Stomach (tissue), 8 donors: ENCODE measurements at regions not wholly inside any gene's neighbourhood (a gene's known extent, or its start where the extent isn't known, plus 50 kb on each side); places are given as distances from the start of the nearest gene placed in this dataset.

Source experiments
- DNase-seq, 2 donors: peaks; one replicate each; pipeline versions ENCODE4 v3.0.0 to v3.0.0-alpha.2; 2013 to 2019
- H3K27ac ChIP-seq, 5 donors: fragments of 200-600 bp in 4 of 5; sonication (generic) in 4 of 5; one replicate each; pipeline ENCODE4 v1.5.1; 2013 to 2019; ENCODE audit warnings: mild to moderate bottlenecking in 1 of 5, moderate library complexity in 1 of 5
- H3K27me3 ChIP-seq, 3 donors: fragments of 200-600 bp; sonication (generic); one replicate each; pipeline ENCODE4 v1.5.1; 2017 to 2019; ENCODE audit warnings: mixed run types in 1 of 3
- H3K36me3 ChIP-seq, 4 donors: fragments of 200-600 bp; sonication (generic); 1 replicate in 3 of 4; 2 replicates in 1 of 4; pipeline ENCODE4 v1.5.1; 2016 to 2019
- H3K4me1 ChIP-seq, 4 donors: fragments of 200-600 bp; sonication (generic); one replicate each; pipeline ENCODE4 v1.5.1; 2016 to 2019
- H3K4me3 ChIP-seq, 4 donors: fragments of 200-600 bp; sonication (generic) in 3 of 4; one replicate each; pipeline ENCODE4 v1.5.1; 2016 to 2019; ENCODE audit warnings: mild to moderate bottlenecking in 1 of 4
- H3K9me3 ChIP-seq, 4 donors: fragments of 200-600 bp; sonication (generic); one replicate each; pipeline ENCODE4 v1.5.1; 2016 to 2019
- EP300 ChIP-seq: sonication (generic); formaldehyde crosslinking; IDR thresholded peaks from one replicate; pipeline ENCODE4 v1.6.1; 2017; ENCODE audit warnings: antibody characterized with exemption
- POLR2A ChIP-seq, 4 donors: fragments of 450-650 bp; IDR thresholded peaks; one replicate each; pipeline ENCODE4 v1.6.1; 2016; ENCODE audit warnings: antibody characterized with exemption in 4 of 4, control low read depth in 2 of 4, mild to moderate bottlenecking in 1 of 4, moderate library complexity in 1 of 4
- POLR2AphosphoS5 ChIP-seq, 3 donors: sonication (generic); formaldehyde crosslinking; IDR thresholded peaks; one replicate each; pipeline ENCODE4 v1.6.1; 2016; ENCODE audit warnings: antibody characterized with exemption in 3 of 3
- WGBS, 5 donors: extraction: QIAGEN DNeasy Blood & Tissue Kit in 3 of 5; methylation state at CpG; one replicate each; pipeline versions ENCODE4 v1.1.5 to v1.1.7; 2013 to 2018; 5-methylcytosine and 5-hydroxymethylcytosine counted together
- intact Hi-C: fragments of 100-400 bp; cut with DNase I; formaldehyde crosslinking; loops from one replicate; pipeline ENCODE4 v1.15.1; 2023; ENCODE audit warnings: low total_unique reads
- TF ChIP-seq, protein P1 (sequence below), 7 experiments: fragments of 450-650 bp in 4 of 7; fragments of 200-600 bp in 3 of 7; sonication (generic) in 3 of 7; IDR thresholded peaks; one replicate each; pipeline ENCODE4 v1.5.1; 2016 to 2019; ENCODE audit warnings: antibody characterized with exemption in 7 of 7, control low read depth in 2 of 7, mild to moderate bottlenecking in 1 of 7
- donor health status: healthy with polysubstance abuse.
- donor health status: Bipolar disorder and iron deficiency.
- donor health status: healthy.

DNA sequence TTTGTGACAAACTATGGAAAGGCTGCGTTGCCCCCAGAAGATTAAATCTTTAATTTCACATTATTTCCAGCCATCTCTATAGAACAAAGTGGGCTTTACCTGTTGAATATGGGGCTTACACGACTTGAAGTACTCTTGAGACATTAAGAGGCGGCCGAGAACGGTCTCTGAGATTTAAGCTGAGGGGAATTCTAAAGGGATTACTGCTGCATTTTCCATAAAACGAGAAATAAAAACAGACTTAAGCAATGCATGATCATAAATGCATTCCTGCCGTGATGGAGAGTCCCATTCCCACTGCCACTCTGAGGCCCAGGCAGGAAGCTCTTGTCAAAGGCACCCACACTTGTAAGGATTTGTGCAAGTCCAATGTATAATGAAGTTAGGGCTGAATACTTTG is 329.7 kb upstream of the SHH start:
- Histone ChIP-seq H3K27me3 (peaks cover 0 to 13% (median 0%) of the 10 kb centered on the region in 3 donors), H3K36me3 (no peaks in the 10 kb centered on the region), H3K4me3 (no peak overlapping the region), H3K27ac (no peak overlapping the region), H3K4me1 (peaks cover 0 to 9% (median 4%) of the 10 kb centered on the region in 4 donors), H3K9me3 (peaks cover 0 to 7% (median 0%) of the 10 kb centered on the region in 4 donors)
- DNase-seq: no peak
- no peak for TF ChIP-seq POLR2A (IDR thresholded peaks at IDR 0.05)
- no peak for TF ChIP-seq EP300
- TF ChIP-seq POLR2AphosphoS5 (IDR thresholded peaks at IDR 0.05): no peak
- TF ChIP-seq, protein P1, sequence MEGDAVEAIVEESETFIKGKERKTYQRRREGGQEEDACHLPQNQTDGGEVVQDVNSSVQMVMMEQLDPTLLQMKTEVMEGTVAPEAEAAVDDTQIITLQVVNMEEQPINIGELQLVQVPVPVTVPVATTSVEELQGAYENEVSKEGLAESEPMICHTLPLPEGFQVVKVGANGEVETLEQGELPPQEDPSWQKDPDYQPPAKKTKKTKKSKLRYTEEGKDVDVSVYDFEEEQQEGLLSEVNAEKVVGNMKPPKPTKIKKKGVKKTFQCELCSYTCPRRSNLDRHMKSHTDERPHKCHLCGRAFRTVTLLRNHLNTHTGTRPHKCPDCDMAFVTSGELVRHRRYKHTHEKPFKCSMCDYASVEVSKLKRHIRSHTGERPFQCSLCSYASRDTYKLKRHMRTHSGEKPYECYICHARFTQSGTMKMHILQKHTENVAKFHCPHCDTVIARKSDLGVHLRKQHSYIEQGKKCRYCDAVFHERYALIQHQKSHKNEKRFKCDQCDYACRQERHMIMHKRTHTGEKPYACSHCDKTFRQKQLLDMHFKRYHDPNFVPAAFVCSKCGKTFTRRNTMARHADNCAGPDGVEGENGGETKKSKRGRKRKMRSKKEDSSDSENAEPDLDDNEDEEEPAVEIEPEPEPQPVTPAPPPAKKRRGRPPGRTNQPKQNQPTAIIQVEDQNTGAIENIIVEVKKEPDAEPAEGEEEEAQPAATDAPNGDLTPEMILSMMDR (IDR thresholded peaks at IDR 0.05): no peak
- WGBS, 5 donors: 79 to 87% (median 82%) methylated on average over 7 of the region's 7 CpGs
- intact Hi-C loops: no loop called here

DNA sequence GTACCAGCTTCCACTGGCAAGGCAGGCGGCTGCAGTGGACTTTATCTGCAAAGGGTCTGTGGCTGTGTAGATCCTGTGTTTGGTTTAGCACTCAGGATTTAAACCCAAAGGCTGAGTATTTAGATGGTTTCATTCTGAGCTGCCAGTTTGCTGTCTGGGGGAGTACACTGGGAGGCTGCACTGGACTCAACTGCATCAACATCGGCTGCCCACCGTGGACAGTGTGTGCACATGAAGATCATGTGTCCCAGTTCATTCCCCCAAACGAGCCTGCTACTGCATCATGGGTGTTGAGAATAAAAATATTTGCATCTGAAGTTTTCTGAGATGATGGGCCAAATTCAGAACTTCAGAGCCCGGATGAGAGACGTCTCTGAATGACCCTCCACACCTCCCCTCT is 328.6 kb upstream of the SHH start:
- TF ChIP-seq, protein P1 (IDR thresholded peaks at IDR 0.05): no peak
- no peak for TF ChIP-seq EP300
- TF ChIP-seq POLR2AphosphoS5 (IDR thresholded peaks at IDR 0.05): no peak
- no peak for TF ChIP-seq POLR2A (IDR thresholded peaks at IDR 0.05)
- no peak overlapping the region for H3K4me3 ChIP-seq
- H3K27me3 ChIP-seq: peaks cover 0 to 13% (median 0%) of the 10 kb centered on the region in 3 donors
- H3K4me1 ChIP-seq: no peaks in the 10 kb centered on the region
- no peak for DNase-seq
- H3K9me3 ChIP-seq: peaks cover 0 to 7% (median 0%) of the 10 kb centered on the region in 4 donors
- H3K36me3 ChIP-seq: no peaks in the 10 kb centered on the region
- H3K27ac ChIP-seq: no peak overlapping the region
- intact Hi-C loops: no loop called here
- WGBS, 5 donors: 78 to 91% (median 82%) methylated on average over 6 of the region's 6 CpGs

DNA sequence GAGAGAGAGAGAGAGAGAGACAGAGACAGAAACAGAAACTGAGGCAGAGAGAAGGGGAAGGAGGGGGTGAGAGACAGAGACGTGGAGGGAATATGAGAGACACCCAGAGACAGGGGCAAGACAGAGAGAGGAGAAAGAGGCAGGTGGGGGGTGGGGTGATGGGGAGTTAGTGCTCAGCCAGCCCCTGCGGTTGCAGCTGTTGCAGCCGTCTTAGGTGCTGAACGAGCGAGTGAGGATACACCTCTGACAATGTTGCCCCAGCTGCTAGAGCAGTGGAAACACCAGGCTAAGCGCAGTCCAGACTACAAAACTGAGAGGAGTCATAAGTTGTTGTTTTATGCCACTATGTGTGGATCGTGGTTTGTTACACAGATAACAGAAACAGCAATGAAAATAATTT is 328.2 kb upstream of the SHH start:
- no peak for TF ChIP-seq POLR2AphosphoS5 (IDR thresholded peaks at IDR 0.05)
- TF ChIP-seq EP300: no peak
- TF ChIP-seq, protein P1 (IDR thresholded peaks at IDR 0.05): no peak
- TF ChIP-seq POLR2A (IDR thresholded peaks at IDR 0.05): no peak
- Histone ChIP-seq H3K27ac (no peak overlapping the region), H3K36me3 (no peaks in the 10 kb centered on the region), H3K4me3 (no peak overlapping the region), H3K9me3 (peaks cover 0 to 7% (median 0%) of the 10 kb centered on the region in 4 donors), H3K4me1 (no peaks in the 10 kb centered on the region), H3K27me3 (peaks cover 0 to 13% (median 0%) of the 10 kb centered on the region in 3 donors)
- intact Hi-C loops: no loop called here
- 61 to 85% (median 74%) methylated on average over 7 of the region's 7 CpGs for WGBS, 5 donors
- DNase-seq: no peak

DNA sequence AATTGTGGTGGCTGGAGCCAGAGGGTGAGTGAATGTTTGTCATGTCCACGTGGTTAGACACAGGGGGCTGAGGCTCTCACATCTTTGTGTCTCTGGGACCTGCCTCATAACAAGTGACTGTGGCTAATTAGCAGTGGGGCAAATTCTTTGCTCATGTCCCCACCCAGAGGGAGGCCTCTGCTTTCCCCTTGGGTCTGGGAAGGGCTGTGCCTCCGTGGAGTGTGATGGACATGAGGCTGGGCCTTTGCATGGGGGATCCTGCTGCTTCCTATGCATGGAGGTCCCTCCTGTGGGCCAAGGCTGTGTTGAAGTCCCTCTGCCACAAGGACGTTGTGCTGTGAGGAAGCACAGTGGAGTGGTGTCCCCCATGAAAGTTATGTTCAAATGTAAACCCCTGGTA is 327.4 kb upstream of the SHH start:
- Histone ChIP-seq H3K4me1 (no peaks in the 10 kb centered on the region), H3K27me3 (peaks cover 0 to 13% (median 0%) of the 10 kb centered on the region in 3 donors), H3K9me3 (peaks cover 0 to 7% (median 0%) of the 10 kb centered on the region in 4 donors), H3K36me3 (no peaks in the 10 kb centered on the region), H3K4me3 (no peak overlapping the region), H3K27ac (no peak overlapping the region)
- DNase-seq: no peak
- WGBS, 5 donors: 33 to 75% (median 63%) methylated on average over 3 of the region's 3 CpGs
- TF ChIP-seq EP300: no peak
- no peak for TF ChIP-seq POLR2A (IDR thresholded peaks at IDR 0.05)
- no peak for TF ChIP-seq POLR2AphosphoS5 (IDR thresholded peaks at IDR 0.05)
- TF ChIP-seq, protein P1 (IDR thresholded peaks at IDR 0.05): no peak
- intact Hi-C loops: no loop called here
